ENCODE measurements at regions not wholly inside any gene's neighbourhood (a gene's known extent, or its start where the extent isn't known, plus 50 kb on each side); places are given as distances from the start of the nearest gene placed in this dataset.
"Not testable (repeated sequence)": the region's sequence is repeated elsewhere in the genome, so short reads cannot be mapped to it uniquely, and the experiment has no call there.

DNA sequence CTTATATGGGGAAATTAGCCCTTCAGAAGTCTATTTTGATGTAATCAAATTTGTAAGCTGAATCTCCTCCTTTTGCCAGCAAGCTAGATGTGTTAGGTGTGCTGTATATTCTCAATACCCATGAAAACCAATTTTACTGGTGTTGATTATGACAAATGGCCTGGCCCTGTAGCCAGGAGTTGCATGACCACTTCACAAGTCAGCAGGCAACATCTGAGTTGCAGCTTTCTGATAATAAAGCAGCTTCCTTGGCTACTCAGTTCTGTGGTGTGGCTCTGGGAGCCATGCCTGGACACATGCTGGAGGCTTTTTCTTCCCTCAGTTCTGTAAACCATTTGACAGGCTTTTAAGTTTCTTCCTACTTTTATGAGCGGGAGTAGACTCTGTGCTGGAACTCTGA is 154.1 kb upstream of the CXCL13 start:
- DNase-seq: no peak

DNA sequence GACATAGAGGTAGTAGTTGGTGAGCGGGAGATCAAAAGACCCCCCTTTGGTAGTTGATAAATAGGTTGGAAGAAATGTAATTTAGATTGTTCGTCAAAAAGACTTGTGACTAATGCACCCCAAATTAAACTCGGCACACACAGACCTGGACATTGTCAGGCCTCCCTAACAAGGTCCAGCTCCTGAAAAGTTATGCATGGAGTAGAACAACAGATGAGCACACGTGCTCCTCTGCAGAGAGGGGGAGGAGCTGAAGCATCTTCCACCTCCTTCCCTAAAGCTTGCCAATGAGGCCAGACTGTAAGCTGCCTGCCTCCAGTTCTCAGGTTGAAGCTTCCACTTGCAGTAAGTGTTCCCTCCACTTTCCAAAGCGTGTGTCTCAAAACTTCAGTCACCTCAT is 153.5 kb upstream of the CXCL13 start:
- DNase-seq: not testable (repeated sequence)

DNA sequence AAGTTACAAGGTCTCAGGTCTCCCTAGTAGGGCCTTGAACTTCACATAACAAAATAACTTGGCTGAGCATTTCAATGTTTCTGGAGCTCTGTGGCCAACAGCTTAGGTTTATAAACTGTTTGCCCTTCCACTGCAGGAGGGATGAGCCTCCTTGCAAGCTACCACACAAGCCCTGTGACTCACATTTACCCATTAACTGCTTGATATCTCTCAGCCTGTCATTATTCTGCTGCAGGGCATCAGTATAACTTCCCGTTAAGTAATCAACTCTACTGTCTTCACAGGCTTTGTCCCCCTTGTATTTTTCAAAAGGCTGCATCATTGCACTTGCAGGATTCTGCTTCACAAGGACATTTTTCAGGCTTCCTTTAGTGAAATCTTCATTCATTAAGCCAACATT is 151.7 kb upstream of the CXCL13 start:
- no peak for DNase-seq

DNA sequence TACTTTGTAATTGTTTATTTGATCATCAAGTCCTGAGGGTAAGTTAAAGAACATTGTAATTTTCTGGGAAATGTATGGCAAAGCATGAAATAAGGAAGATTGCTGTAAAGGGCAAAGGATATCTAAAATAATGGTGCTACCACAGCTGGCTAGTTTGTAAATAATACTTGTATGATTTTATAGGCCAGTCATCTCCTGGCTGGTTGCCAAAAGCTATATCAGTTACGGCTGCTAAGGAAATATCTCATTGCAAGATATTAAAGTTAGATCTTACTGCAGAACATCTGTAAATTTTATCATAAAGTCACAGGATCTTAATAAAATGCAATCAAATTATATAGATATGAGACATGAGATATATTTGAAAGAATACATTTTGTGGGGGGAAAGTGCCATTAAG is 150.8 kb upstream of the CXCL13 start:
- no peak for DNase-seq

DNA sequence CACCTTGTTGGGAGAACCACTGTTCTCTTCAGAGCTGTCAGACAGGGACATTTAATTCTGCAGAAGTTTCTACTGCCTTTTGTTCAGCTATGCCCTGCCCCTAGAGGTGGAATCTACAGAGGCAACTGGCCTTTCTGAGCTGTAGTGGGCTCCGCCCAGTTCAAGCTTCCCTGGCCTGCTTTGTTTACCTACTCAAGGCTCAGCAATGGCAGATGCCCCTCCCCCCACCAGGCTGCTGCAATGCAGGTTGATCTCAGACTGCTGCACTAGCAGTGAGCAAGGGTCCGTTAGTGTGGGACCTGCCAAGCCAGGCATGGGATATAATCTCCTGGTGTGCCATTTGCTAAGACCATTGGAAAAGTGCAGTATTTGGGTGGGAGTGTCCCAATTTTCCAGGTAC is 141.5 kb upstream of the CXCL13 start:
- DNase-seq: not testable (repeated sequence)

DNA sequence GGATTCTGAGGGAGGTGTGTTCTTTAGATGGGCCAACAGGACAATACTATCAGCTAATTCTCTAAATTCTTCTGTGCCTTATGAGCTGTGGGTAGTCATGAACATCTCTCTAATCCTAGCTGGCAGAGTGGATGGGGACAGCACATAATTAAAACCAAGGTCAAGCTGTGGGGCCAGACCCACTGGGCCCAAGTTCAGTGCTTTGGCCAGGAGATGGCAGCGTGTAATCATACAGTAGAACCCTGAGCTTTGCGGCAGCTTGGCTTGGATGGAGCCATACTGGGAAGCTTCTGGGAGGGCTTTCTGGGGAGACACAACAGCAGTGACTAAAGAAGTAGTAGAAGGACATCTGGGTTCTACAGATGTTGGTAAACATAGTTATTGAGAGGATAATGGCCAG is 140.3 kb upstream of the CXCL13 start:
- DNase-seq: peak; percentile 26 to 33

DNA sequence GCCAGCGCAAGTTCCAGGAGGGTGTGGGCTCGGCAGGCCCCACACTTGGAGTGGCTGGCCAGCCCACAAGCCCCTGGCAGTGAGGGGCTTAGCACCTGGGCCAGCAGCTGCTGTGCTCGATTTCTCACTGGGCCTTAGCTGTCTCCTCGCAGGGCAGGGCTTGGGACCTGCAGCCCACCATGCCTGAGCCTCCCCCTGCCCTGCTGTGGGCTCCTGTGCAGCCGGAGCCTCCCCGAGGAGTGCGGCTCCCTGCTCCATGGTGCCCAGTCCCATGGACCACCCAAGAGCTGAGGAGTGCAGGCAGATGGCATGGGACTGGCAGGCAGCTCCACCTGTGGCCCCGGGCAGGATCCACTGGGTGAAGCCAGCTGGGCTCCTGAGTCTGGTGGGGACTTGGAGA is 139.2 kb upstream of the CXCL13 start:
- no peak for DNase-seq

DNA sequence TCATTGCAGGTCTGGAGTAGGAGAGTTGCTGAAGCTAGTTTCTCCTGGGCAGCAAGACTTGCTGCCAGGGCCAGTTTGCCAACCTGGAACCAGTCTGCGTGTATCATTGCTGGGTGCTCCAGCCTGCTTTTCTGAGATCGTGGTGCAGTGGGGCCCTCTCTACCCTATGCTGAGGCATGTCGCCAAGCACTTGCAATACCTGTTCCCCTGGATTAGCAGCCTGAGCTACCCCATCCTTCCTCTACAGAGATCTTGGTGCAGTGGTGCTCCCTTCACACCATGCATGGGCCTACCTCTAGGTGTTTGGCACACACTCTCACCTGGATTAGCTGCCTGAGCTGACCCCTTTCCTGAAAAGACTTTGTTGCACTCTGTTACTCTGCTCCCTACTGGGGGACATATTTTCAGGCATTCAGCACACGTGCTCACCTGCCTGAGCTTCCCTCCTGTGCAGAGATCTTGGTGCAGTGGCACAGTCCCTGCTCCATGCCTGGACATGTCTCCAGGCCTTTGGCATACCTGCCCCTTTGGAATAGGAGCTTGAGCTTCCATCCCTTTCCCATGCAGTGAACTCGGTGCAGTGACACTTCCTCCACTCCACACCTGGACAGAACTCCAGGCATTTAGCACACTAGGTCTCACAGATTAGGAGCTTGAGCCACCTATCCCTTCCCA is 133.7 kb upstream of the CXCL13 start:
- DNase-seq: no peak

DNA sequence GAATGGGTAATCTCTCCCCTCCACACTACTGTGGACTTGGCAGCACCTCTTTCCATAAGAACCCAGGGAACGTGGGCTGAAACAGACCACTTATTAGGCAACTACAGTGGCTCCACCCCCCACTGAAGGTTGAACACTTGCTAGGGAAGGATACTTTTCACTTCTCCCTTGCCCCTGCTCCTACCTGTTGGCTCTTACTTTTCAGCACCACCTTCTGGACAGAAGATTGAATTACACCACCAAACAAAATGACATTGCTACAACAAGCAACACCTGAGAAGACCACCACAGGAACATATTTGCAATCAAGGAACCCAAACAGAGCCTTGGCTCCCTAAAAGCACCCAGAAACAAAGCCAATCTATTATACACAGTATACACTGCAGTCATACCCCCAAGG is 132.1 kb upstream of the CXCL13 start:
- peak; percentile 14 to 16 for DNase-seq

DNA sequence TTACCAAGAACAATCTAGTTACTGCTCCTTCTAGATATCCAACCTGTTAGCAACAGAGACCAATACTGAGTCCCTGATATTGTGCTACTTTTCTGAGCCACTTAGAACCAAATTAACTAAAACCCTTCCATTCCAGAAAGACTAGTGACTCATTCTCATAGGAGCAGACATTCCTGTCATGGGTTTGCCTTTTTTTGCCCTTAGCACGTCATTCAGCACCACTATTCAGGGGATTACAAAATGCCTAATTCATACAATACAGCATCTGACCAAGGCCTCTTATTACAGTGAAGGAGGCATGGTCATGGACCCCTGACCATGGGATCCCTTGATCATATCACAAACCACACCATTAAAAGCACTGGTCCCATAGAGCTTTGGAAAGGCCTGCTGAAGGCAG is 123.8 kb upstream of the CXCL13 start:
- DNase-seq: no peak

DNA sequence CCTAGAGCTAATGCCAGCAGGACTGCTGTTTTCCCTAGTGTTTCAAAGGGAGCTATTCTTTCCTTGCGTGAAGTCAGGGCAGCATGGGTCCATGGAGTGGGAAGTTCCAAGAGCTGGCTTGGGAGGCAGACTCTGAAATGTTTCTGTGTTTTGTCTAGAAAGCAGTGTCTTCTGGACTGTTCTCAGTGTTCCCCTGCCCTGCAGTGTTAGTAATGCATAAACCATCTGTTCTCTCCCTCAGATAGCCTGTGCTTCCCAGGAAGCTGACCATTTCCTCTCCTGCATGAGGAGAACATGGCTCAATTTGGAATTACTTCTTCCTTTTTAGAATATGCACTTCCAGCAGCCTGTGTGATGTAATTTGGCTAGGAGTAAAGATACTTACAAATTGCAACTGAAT is 116.7 kb upstream of the CXCL13 start:
- DNase-seq: no peak

DNA sequence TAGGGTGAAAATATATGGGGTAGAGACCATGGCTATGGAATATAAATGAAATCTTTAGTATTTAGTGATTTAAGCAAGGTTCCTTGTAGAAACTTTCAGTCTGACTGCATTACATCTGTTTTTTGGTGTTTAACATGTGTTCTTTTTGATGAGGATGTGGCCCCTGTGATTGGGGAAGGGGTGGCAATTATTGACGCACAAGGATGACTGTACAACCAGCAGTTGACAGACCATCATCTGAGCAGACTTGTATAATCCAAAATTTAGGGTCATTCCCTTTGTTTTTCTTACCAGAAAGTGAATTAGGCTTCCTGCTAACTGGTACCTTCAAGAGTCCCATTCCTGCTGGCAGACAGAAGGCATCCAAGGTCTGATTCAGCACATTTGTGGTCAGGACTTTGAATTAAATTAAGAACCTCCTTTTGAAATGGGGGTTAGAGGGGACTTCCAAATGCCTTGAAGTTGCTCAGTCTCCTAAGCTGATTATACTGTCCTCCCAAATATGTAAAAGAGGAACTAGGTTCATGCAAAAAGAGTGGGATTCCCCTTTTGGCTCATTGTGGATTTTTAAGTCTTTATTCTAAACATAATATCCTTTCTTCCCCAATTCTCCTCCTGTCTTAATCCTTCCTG is 112.4 kb upstream of the CXCL13 start:
- peak; percentile 31 to 59 for DNase-seq

DNA sequence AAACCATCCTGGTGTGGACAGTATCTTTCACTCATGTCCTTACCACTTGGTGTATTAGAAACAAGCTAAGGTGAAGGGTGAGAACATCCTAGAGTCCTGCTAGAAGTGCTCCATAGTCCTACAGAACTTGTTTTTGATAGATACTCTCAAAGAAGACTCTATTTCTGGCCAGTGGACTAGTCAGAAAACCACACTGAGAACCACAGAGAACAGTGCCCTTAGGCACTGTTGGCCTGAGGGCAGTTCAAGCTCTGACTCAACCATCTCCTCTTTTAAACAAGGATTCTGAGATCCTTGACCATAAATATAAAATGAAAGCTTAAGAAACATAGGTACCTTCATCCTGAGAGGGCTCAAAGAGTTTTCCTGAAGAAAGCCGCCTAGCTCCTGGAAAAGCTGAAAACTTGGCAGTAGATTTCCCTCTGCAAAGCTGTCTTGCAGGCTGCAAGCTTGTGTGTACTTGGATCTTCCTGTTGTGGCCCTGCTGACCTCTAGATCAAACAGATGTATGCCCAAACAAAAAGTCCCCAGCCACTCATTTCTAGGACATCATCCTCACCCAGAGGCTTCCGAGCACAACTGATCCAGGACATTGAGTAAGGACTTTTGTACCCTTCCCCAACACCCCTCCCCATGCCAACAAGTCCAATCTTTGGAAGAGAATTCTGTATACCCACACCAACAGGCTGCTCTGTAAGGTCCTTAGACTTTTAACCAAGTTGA is 111.6 kb upstream of the CXCL13 start:
- DNase-seq: no peak

DNA sequence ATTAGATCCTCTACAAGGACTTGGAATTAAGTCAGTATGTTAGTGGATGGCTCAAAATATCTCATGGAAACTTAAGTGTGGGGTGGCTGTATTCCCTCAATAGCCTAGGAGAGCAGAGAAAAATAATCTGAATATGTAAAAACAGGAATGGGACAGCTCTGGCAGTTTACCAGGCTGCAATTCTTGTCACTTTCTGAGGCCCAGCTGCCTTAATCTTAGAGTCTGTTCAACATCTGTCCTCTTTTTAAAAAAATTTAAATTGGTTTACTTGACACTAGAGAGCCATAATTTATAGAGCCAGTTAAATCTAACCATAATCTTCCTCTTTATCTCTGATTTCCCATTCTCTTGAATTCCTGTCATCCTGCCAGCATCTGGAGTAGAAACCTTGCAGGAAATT is 109.2 kb upstream of the CXCL13 start:
- no peak for DNase-seq

DNA sequence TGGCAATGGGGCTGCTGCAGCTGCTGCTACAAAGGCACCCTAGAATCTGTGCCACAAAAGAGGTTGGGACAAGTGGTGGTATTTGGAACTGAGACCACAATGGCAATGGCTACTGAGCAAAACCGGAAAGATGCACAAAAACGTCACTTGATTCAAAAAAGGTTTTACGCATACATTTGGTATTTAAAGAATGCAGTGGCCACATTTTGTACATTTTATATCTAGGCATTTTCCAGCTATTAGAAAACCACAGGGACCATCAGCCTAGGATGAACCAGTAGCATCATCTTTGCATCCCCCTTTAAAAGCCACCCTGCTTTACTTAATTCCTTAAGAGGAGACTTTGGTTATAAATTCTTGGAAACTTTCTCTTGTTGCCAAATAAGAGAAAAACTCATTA is 104.8 kb upstream of the CXCL13 start:
- no peak for DNase-seq

DNA sequence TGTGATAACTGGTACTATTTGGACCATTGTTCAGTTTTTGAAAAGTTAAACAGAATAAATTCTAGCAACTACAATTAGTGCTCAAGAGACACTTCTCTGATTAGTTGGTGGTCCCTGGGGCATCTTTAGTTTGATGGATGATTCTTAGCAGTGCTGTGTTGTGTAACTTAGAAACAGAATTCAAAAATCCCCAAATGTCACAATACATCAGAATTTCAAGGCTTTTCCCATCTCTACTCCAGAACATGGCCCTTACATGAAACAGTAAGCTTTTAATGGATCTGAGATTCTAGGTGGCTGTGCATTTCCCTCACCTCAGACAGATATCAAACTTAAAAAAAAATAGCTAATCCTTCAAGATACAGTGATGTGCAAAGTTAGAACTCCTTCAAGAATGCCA is 104.4 kb upstream of the CXCL13 start:
- no peak for DNase-seq

DNA sequence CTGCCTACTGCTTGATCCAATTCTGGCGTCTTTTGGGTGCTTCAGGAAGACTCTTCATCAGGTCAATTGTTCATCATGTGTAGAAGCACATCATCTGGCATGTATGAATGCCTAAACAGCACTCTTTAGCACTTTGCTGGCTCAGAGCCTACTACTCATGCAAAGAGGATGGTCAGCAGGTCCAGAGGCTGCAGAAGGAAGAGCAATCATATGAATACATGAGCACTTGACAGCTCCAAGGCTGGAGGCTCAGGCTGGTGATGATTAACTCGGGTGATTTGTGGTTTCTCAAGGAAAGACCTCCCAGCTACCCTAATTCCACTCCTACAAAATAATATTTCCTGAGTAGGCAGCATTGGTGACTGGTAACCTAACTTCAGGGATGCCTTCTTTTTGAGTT is 103.8 kb upstream of the CXCL13 start:
- DNase-seq: no peak

DNA sequence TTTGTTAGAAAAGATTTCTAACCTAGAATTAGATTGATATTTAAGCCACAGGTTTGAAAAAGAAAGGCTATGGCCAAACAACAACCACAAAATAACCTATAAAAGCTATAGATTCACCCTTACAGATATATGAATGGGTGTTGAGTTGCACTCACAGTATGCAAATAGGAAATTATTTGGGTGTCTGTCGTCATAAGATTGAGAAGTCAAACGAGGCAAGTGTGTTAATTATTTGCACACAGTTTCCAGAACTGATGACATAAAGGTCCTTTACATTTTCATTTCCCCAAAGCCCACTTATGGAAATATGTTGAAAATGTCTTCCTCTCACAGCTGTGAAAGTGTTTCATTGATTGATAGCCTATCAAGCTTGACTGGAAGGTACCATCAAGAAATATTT is 101.2 kb upstream of the CXCL13 start:
- no peak for DNase-seq

DNA sequence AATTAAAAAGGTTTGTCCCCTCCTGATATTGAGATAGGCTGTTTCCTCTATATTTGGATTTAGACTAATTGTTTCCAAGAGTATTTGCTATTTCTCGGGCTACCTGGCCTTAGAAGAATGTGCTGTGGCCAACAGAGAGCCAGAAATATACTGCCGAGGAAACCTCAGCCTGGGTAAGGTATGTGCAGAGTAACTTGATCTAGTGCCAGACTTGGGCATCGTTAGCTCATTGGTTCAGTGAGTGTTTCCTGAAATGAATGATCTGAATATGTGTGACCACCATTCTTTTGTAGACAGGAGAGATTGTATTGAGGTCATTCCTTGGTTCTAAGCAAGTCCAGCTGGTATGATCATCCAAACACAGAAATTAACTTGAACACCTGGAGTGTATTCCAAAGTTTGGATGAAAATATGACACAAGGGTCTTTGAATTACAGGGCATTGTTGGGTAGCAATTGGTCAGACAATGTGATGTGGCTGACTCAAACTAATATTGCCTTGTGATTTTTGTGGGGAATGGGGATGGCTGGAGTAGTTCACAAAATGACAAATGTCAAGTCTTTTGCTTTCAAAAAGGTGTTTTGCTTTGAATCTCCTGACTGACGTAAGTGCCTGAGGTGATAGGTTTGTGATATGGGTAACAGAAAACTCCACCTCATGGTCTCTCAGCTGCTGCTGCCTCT is 100.2 kb upstream of the CXCL13 start:
- DNase-seq: no peak

DNA sequence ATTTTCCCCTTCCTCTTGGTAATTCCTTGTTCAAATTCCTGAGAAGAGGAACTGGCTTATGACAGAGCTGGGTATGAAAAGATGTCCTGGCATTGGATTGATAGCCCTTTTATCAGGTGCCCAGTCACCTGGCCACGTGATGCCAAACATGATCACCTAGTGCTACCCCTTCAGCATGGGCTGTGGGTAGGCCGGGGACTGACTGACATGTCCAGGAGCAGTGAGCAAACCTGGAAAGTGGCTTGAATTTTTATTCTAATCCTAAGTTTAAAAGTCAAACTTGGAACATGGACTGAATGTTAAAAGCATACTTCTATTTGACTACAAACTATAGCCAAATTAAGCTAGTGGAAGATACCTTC is 99.7 kb upstream of the CXCL13 start:
- no peak for DNase-seq

DNA sequence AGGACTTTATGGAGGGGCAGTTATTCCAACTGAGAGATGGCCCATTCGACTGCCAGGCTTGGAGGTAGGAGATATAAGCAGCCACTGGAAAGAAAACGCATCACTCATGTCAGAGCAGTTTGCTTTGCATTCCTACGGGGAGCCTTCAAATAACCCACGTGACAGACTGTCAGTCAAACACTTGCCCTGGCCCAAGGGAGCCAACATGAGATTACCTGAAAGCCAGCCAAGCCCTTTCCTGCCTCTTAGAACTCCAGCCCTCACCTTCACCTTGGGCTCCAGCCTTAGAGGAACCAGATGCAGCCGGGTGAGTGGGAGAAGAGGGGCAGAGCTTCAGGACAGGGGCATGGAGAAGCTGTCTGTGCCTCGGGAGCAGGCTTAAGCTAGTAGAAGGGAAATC is 95.3 kb upstream of the CXCL13 start:
- no peak for DNase-seq

DNA sequence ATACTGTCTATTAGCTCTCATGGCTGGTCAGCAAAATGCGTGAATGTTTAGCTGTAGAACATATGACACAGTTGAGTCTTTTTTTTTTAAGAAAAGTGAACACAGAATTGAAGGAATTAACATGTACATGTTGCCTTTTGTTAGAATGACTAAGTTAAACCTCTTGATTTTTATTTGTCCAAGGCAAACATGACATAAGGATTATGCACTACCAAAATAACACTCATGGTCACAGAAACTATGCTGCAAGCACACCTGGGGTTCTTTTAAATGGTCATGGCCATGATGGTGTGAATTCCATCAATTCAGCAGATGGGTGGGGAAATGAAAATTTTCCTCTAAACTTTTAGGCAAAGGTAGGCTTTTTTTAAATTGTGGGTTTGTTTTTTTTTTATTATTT is 80.1 kb upstream of the CXCL13 start:
- no peak for DNase-seq

DNA sequence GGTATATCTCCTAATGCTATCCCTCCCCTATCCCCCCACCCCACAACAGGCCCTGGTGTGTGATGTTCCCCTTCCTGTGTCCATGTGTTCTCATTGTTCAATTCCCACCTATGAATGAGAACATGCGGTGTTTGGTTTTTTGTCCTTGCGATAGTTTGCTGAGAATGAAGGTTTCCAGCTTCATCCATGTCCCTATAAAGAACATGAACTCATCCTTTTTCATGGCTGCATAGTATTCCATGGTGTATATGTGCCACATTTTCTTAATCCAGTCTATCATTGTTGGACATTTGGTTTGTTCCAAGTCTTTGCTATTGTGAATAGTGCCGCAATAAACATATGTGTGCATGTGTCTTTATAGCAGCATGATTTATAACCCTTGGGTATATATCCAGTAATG is 77.7 kb upstream of the CXCL13 start:
- not testable (repeated sequence) for DNase-seq

DNA sequence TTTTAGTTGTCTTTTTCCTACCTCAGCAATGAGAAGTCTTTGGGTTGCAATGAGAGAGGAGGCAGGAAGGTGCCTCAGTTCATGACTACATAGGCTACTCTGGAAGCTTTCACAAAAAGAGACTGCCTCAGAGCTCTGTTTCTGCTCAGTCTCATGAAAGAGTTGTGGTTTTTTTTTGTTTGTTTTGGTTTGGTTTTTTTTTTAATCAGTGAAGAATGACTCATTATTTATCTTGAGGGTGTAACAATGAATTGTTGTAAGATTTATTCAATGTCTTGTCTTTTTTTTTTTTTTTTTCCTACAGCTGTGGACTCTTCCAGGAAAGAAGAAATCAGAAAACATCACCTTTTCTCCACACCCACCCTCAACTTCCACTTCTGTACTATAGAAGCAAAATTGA is 67.5 kb upstream of the CXCL13 start:
- no peak for DNase-seq
